ENCODE measurements at regions not wholly inside any gene's neighbourhood (a gene's known extent, or its start where the extent isn't known, plus 50 kb on each side); places are given as distances from the start of the nearest gene placed in this dataset.
A peak's percentile ranks its signal among the peaks of the same experiment; 100 is the strongest.

GRCh38 chrX:69236641-69237040 is 71.4 kb upstream of the PJA1 start:
- no peak for DNase-seq
- TF ChIP-seq POLR2AphosphoS5 (IDR thresholded peaks at IDR 0.05): no peak
- no peak for ATAC-seq (ENCODE audit: low FRiP score in 2 of 2)
- H3K27me3 ChIP-seq: no peaks in the 10 kb centered on the region
- no peaks in the 10 kb centered on the region for H3K36me3 ChIP-seq
- no peaks in the 10 kb centered on the region for H3K9me3 ChIP-seq
- H3K27ac ChIP-seq: no peak overlapping the region
- 56 to 100% methylated on average over 1 to 2 of the region's 2 CpGs for WGBS, 2 donors
- peaks cover 0 to 5% (median 0%) of the 10 kb centered on the region in 4 donors for H3K4me1 ChIP-seq
- H3K4me3 ChIP-seq: no peak overlapping the region

- Histone ChIP-seq H3K27me3 (no peaks in the 10 kb centered on the region), H3K4me3 (no peak overlapping the region), H3K9me3 (no peaks in the 10 kb centered on the region), H3K36me3 (no peaks in the 10 kb centered on the region), H3K4me1 (peaks cover 0 to 5% (median 0%) of the 10 kb centered on the region in 4 donors), H3K27ac (no peak overlapping the region)
- ATAC-seq (ENCODE audit: low FRiP score in 2 of 2) (no peak), DNase-seq (no peak)
- TF ChIP-seq CTCF (IDR thresholded peaks at IDR 0.05) (no peak), POLR2AphosphoS5 (IDR thresholded peaks at IDR 0.05) (no peak), EP300 (IDR thresholded peaks at IDR 0.05) (no peak), POLR2A (IDR thresholded peaks at IDR 0.05) (no peak)
Measured at GRCh38 chrX:69234624-69235023, 69.4 kb upstream of the PJA1 start.

- no peak for TF ChIP-seq EP300 (IDR thresholded peaks at IDR 0.05)
- TF ChIP-seq CTCF (IDR thresholded peaks at IDR 0.05): no peak
- no peak for TF ChIP-seq POLR2A (IDR thresholded peaks at IDR 0.05)
- TF ChIP-seq POLR2AphosphoS5 (IDR thresholded peaks at IDR 0.05): no peak
- H3K36me3 ChIP-seq: no peaks in the 10 kb centered on the region
- H3K9me3 ChIP-seq: no peaks in the 10 kb centered on the region
- ATAC-seq (ENCODE audit: low FRiP score in 2 of 2): no peak
- H3K4me1 ChIP-seq: no peaks in the 10 kb centered on the region
- H3K27ac ChIP-seq: no peak overlapping the region
- H3K27me3 ChIP-seq: no peaks in the 10 kb centered on the region
- DNase-seq: peak in 1 of 2 donors; percentile 11
- 19 to 40% methylated on average over 3 of the region's 3 CpGs for WGBS, 2 donors
- H3K4me3 ChIP-seq: no peak overlapping the region
Measured at GRCh38 chrX:69232945-69233344, 67.7 kb upstream of the PJA1 start.

- Histone ChIP-seq H3K9me3 (no peaks in the 10 kb centered on the region), H3K4me1 (no peaks in the 10 kb centered on the region), H3K36me3 (no peaks in the 10 kb centered on the region), H3K27me3 (no peaks in the 10 kb centered on the region), H3K4me3 (no peak overlapping the region), H3K27ac (no peak overlapping the region)
- TF ChIP-seq POLR2AphosphoS5 (IDR thresholded peaks at IDR 0.05) (no peak), POLR2A (IDR thresholded peaks at IDR 0.05) (no peak), EP300 (IDR thresholded peaks at IDR 0.05) (no peak), CTCF (IDR thresholded peaks at IDR 0.05) (no peak)
- peak in 1 of 2 donors; percentile 3 for DNase-seq
- no peak for ATAC-seq (ENCODE audit: low FRiP score in 2 of 2)
Measured at GRCh38 chrX:69231903-69232302, 66.7 kb upstream of the PJA1 start.

- Histone ChIP-seq H3K36me3 (no peaks in the 10 kb centered on the region), H3K9me3 (no peaks in the 10 kb centered on the region), H3K4me3 (no peak overlapping the region), H3K27ac (no peak overlapping the region), H3K4me1 (no peaks in the 10 kb centered on the region), H3K27me3 (no peaks in the 10 kb centered on the region)
- DNase-seq (no peak), ATAC-seq (ENCODE audit: low FRiP score in 2 of 2) (no peak)
- TF ChIP-seq POLR2A (IDR thresholded peaks at IDR 0.05) (no peak), CTCF (IDR thresholded peaks at IDR 0.05) (no peak), EP300 (IDR thresholded peaks at IDR 0.05) (no peak), POLR2AphosphoS5 (IDR thresholded peaks at IDR 0.05) (no peak)
Measured at GRCh38 chrX:69229436-69229835, 64.2 kb upstream of the PJA1 start.

All from upper lobe of left lung (tissue), 6 donors.